Peyer's patch (tissue), 4 donors: ENCODE measurements at regions not wholly inside any gene's neighbourhood (a gene's known extent, or its start where the extent isn't known, plus 50 kb on each side); places are given as distances from the start of the nearest gene placed in this dataset.

ENCODE experiments used
- CTCF ChIP-seq, 6 experiments: fragments of 450-650 bp in 4 of 6; fragments of 200-600 bp in 2 of 6; sonication (generic) in 1 of 6; IDR thresholded peaks; one replicate each; pipeline ENCODE4 v1.5.1; 2017 to 2019; ENCODE audit warnings: antibody characterized with exemption in 6 of 6, mild to moderate bottlenecking in 3 of 6, moderate library complexity in 1 of 6
- POLR2A ChIP-seq, 2 donors: fragments of 450-650 bp; IDR thresholded peaks; one replicate each; pipeline ENCODE4 v1.5.1; 2017; ENCODE audit warnings: antibody characterized with exemption in 2 of 2, mild to moderate bottlenecking in 2 of 2, moderate library complexity in 2 of 2

GRCh38 chr9:82183181-82183860, 194.7 kb downstream of the SPATA31D1 start:
- TF ChIP-seq POLR2A (IDR thresholded peaks at IDR 0.05) (no peak), CTCF (IDR thresholded peaks at IDR 0.05) (no peak)
